Vagina (tissue), 2 donors: ENCODE measurements at regions not wholly inside any gene's neighbourhood (a gene's known extent, or its start where the extent isn't known, plus 50 kb on each side); places are given as distances from the start of the nearest gene placed in this dataset.

Source experiments
- CTCF ChIP-seq, 3 experiments: fragments of 450-650 bp in 2 of 3; fragments of 200-600 bp in 1 of 3; sonication (generic) in 1 of 3; IDR thresholded peaks; one replicate each; pipeline ENCODE4 v1.5.1; 2017 to 2019; ENCODE audit warnings: antibody characterized with exemption in 3 of 3, mild to moderate bottlenecking in 2 of 3, moderate library complexity in 2 of 3
- POLR2A ChIP-seq, 2 donors: fragments of 450-650 bp; IDR thresholded peaks; one replicate each; pipeline ENCODE4 v1.6.1; 2017; ENCODE audit warnings: antibody characterized with exemption in 2 of 2, mild to moderate bottlenecking in 2 of 2, moderate library complexity in 2 of 2

GRCh38 chr10:108791794-108792474 is 1131.4 kb downstream of the XPNPEP1 start:
- TF ChIP-seq CTCF (IDR thresholded peaks at IDR 0.05) (no peak), POLR2A (IDR thresholded peaks at IDR 0.05) (no peak)
